Astrocyte (in vitro differentiated cells and primary cell): ENCODE measurements at regions not wholly inside any gene's neighbourhood (a gene's known extent, or its start where the extent isn't known, plus 50 kb on each side); places are given as distances from the start of the nearest gene placed in this dataset.

ENCODE experiments used
- CTCF ChIP-seq: IDR thresholded peaks from 2 replicates; pipeline ENCODE4 v1.5.1; 2011; ENCODE audit warnings: low read depth, mild to moderate bottlenecking, inconsistent platforms, low read length, moderate library complexity; ENCODE audit not compliant: insufficient read depth
- EZH2 ChIP-seq: IDR thresholded peaks from 2 replicates; pipeline ENCODE4 v1.6.1; 2012; ENCODE audit warnings: mild to moderate bottlenecking, low read length, inconsistent platforms; ENCODE audit not compliant: insufficient read depth

- TF ChIP-seq CTCF (no peak), EZH2 (no peak)
Measured at GRCh38 chr11:79520086-79520485, 79.3 kb upstream of the TENM4 start.
